GM12875 (cell line): ENCODE measurements at regions not wholly inside any gene's neighbourhood (a gene's known extent, or its start where the extent isn't known, plus 50 kb on each side); places are given as distances from the start of the nearest gene placed in this dataset.

Experiments
- H3K4me3 ChIP-seq: one replicate; pipeline ENCODE4 v1.5.1; 2011; ENCODE audit warnings: low read depth, low read length, control low read depth
- CTCF ChIP-seq: IDR thresholded peaks from 2 replicates; pipeline ENCODE4 v1.5.1; 2011; ENCODE audit warnings: low read depth, mild to moderate bottlenecking, control low read depth, inconsistent platforms, low read length, moderate library complexity, borderline replicate concordance; ENCODE audit not compliant: insufficient read depth

GRCh38 chr4:57866468-57867171, 756.4 kb upstream of the IGFBP7 start:
- no peak for TF ChIP-seq CTCF
- H3K4me3 ChIP-seq: no peak overlapping the region

GRCh38 chr4:57865264-57865663, 755.1 kb upstream of the IGFBP7 start:
- TF ChIP-seq CTCF: no peak
- no peak overlapping the region for H3K4me3 ChIP-seq

DNA sequence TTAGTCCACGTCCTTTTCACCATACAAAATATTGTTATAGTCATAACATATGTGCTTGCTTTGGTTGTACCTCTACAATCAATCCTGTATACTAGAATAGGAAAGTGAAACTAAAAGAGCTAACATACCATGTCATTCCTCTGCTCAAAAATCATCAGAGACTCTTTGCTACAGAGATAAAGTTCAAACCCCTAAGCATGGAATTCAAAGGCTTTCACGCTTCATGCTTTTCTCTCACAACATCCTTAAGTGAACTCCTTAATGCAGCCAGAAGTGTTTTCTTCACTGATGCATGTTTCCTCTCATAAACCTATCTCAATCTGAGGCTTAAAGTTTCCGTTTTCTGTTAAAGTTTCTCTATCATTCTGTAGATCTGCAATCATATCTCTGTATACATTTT, 744.6 kb upstream of the IGFBP7 start:
- TF ChIP-seq CTCF: no peak
- H3K4me3 ChIP-seq: no peak overlapping the region

DNA sequence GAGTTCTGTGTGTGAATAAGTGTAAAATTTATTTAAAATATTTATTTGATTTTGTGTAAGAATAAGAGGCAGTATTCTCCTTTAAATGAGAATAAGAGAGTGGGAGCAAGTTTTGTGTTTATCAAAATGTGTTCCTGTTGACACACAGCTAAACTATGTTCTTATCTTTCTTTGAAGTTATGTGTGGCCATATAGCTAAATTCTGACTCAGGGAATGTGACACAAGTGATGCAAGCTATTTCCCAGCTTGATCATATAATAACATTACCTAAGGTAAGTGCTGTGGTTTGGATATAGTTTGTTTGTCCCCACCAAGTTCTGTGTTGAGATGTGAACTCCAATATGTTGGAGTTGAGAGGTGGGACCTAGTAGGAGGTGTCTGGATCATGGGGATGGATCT, 740.0 kb upstream of the IGFBP7 start:
- no peak for TF ChIP-seq CTCF
- H3K4me3 ChIP-seq: no peak overlapping the region

- H3K4me3 ChIP-seq: no peak overlapping the region
- no peak for TF ChIP-seq CTCF
Measured at GRCh38 chr4:57832083-57832482, 721.9 kb upstream of the IGFBP7 start.

DNA sequence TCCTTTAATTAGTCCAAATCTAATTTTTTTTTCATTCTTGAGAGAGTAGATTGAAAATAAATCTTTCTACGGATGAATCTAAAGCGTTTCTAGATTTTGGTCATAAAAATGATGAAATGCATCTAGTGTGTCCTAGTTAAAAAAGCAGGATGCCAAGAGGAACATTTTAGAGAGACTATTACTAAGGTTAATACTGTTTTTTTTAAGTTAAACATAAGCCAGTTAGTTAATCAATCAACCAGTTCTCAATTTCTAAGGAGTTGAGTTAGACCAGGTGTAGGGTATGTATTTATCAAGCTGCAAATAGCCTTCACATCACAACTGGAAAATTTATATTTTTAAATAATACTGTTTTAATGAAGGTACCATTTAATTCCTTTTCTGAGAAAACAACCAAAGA, 679.5 kb upstream of the IGFBP7 start:
- H3K4me3 ChIP-seq: no peak overlapping the region
- no peak for TF ChIP-seq CTCF

DNA sequence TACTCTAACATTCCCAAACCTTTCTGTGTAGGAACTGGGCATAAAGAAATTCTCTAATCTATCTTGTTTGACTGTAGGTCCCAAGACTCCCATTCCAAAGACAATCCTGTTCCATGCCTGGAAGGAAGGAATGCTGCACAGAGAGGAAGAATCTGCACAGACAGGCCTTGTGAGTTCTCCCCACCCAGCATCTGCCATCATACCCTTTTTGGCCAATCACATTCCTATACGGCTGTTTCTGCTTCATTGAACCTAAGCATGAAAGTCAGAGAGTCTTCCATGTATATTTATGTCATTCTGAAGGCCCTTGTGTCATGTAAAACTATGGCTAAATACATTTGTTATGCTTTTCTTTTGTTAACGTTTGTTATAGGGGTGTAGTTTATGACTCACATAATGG, 667.7 kb upstream of the IGFBP7 start:
- TF ChIP-seq CTCF: no peak
- H3K4me3 ChIP-seq: no peak overlapping the region
